Astrocyte (in vitro differentiated cells and primary cell): ENCODE measurements at regions not wholly inside any gene's neighbourhood (a gene's known extent, or its start where the extent isn't known, plus 50 kb on each side); places are given as distances from the start of the nearest gene placed in this dataset.
A peak's percentile ranks its signal among the peaks of the same experiment; 100 is the strongest.

Source experiments
- DNase-seq: peaks from one replicate; pipeline ENCODE4 v3.0.0-alpha.2; 2010; ENCODE audit warnings: low read depth
- FAIRE-seq: peaks from 2 replicates; lab custom pipeline; 2011; peaks lifted over from hg19 to GRCh38; lab: Jason Lieb, UNC
- H2AFZ ChIP-seq: 2 replicates; pipeline ENCODE4 v1.6.0; 2012; ENCODE audit warnings: low read depth, low read length, inconsistent platforms
- H3K27ac ChIP-seq: 2 replicates; pipeline ENCODE4 v1.5.1; 2011; ENCODE audit warnings: low read depth, low read length, inconsistent platforms
- H3K27me3 ChIP-seq: 2 replicates; pipeline ENCODE4 v1.6.0; 2011; ENCODE audit warnings: low read length, inconsistent platforms; ENCODE audit not compliant: insufficient read depth
- H3K36me3 ChIP-seq: 2 replicates; pipeline ENCODE4 v1.5.1; 2011; ENCODE audit warnings: low read length, inconsistent platforms; ENCODE audit not compliant: insufficient read depth
- H3K4me1 ChIP-seq: 2 replicates; pipeline ENCODE4 v1.5.1; 2011; ENCODE audit warnings: low read length, inconsistent platforms; ENCODE audit not compliant: insufficient read depth
- H3K4me2 ChIP-seq: 2 replicates; pipeline ENCODE4 v1.6.0; 2012; ENCODE audit warnings: low read length, inconsistent platforms
- H3K4me3 ChIP-seq: 2 replicates; pipeline ENCODE4 v1.5.1; 2011; ENCODE audit warnings: low read depth, mild to moderate bottlenecking, low read length, inconsistent platforms; ENCODE audit not compliant: insufficient read depth
- H3K79me2 ChIP-seq: 2 replicates; pipeline ENCODE4 v1.6.0; 2012; ENCODE audit warnings: mild to moderate bottlenecking, low read length, inconsistent platforms; ENCODE audit not compliant: insufficient read depth
- H3K9ac ChIP-seq: 2 replicates; pipeline ENCODE4 v1.6.0; 2012; ENCODE audit warnings: mild to moderate bottlenecking, low read length, inconsistent platforms
- H3K9me3 ChIP-seq: 2 replicates; pipeline ENCODE4 v1.5.1; 2012; ENCODE audit warnings: low read depth, mild to moderate bottlenecking, low read length, inconsistent platforms; ENCODE audit not compliant: insufficient read depth
- H4K20me1 ChIP-seq: 2 replicates; pipeline ENCODE4 v1.6.0; 2012; ENCODE audit warnings: low read length, inconsistent platforms; ENCODE audit not compliant: insufficient read depth
- H3K27ac Mint-ChIP-seq: one replicate; pipeline ENCODE4 v1.8.0; 2021; ENCODE audit warnings: mild to moderate bottlenecking, mixed read lengths; ENCODE audit not compliant: unreplicated experiment
- H3K27me3 Mint-ChIP-seq: one replicate; pipeline ENCODE4 v1.8.0; 2021; ENCODE audit warnings: low read depth, mixed read lengths; ENCODE audit not compliant: unreplicated experiment
- H3K36me3 Mint-ChIP-seq: one replicate; pipeline ENCODE4 v1.8.0; 2021; ENCODE audit warnings: low read depth, mixed read lengths; ENCODE audit not compliant: unreplicated experiment
- H3K4me1 Mint-ChIP-seq: one replicate; pipeline ENCODE4 v1.8.0; 2021; ENCODE audit warnings: low read depth, mixed read lengths; ENCODE audit not compliant: unreplicated experiment
- H3K4me3 Mint-ChIP-seq: one replicate; pipeline ENCODE4 v1.8.0; 2021; ENCODE audit warnings: mild to moderate bottlenecking, moderate library complexity, mixed read lengths; ENCODE audit not compliant: unreplicated experiment
- H3K9me3 Mint-ChIP-seq: one replicate; pipeline ENCODE4 v1.8.0; 2021; ENCODE audit warnings: mild to moderate bottlenecking, mixed read lengths; ENCODE audit not compliant: unreplicated experiment
- EZH2 ChIP-seq: IDR thresholded peaks from 2 replicates; pipeline ENCODE4 v1.6.1; 2012; ENCODE audit warnings: mild to moderate bottlenecking, low read length, inconsistent platforms; ENCODE audit not compliant: insufficient read depth
- TF ChIP-seq, protein P1 (sequence below): IDR thresholded peaks from 2 replicates; pipeline ENCODE4 v1.5.1; 2011; ENCODE audit warnings: low read depth, mild to moderate bottlenecking, inconsistent platforms, low read length, moderate library complexity; ENCODE audit not compliant: insufficient read depth

DNA sequence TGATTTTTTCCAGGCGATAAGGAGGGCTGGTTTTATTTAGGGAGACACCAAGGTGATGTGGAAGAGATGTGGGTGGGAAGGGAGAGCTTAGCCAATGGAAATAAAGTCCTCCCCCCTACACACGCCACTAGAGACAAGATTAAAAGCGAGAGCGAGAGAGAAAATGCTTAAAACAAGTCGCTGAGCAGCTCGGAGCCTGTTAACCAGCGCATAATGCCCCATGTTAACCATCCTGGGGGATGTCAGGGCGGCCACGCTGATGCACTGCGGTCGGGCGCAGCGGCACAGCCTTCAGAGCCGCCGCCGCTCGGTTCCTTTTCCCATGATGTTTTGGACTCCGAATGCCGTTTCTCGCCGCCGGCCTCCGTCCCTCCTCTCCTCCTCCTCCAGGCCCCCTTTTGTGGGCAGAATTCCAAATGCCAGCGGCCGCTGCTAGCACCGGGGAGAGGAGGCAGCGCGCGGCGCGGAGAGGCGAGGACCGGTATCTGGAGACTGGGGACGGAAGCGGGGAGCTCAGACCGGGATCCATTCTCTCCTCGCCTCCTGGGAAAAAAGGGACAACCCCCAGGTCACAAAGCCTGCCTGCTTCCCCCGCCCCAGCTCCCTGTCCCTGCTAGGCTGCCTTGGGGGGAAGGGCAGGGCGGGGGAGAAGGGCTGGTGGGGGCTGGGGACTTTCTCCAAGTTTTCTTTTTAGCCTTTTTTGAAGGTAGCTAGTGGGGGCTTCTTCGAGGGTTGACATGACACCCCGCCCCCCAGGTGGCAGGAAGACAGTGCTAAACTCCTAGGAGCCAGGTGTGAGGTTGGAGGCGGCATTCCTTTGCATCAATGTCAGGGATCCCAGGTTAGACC lies 98.1 kb upstream of the CCL2 start:
- Mint-ChIP-seq H3K4me1 (peaks cover 11% of the 10 kb centered on the region), H3K27ac (no peak overlapping the region), H3K4me3 (peak overlapping the region; percentile 84), H3K9me3 (peaks cover 3% of the 10 kb centered on the region), H3K27me3 (peaks cover 80% of the 10 kb centered on the region), H3K36me3 (peaks cover 2% of the 10 kb centered on the region)
- no peaks in the 10 kb centered on the region for H4K20me1 ChIP-seq
- no peak for FAIRE-seq
- no peaks in the 10 kb centered on the region for H3K79me2 ChIP-seq
- no peak for DNase-seq
- peak overlapping the region; percentile 73 for H3K4me2 ChIP-seq
- H3K9me3 ChIP-seq: peaks cover 5% of the 10 kb centered on the region
- H3K36me3 ChIP-seq: no peaks in the 10 kb centered on the region
- no peak overlapping the region for H3K27ac ChIP-seq
- H3K4me3 ChIP-seq: peak overlapping the region; percentile 23
- peak; percentile 39 for TF ChIP-seq EZH2
- TF ChIP-seq, protein P1, sequence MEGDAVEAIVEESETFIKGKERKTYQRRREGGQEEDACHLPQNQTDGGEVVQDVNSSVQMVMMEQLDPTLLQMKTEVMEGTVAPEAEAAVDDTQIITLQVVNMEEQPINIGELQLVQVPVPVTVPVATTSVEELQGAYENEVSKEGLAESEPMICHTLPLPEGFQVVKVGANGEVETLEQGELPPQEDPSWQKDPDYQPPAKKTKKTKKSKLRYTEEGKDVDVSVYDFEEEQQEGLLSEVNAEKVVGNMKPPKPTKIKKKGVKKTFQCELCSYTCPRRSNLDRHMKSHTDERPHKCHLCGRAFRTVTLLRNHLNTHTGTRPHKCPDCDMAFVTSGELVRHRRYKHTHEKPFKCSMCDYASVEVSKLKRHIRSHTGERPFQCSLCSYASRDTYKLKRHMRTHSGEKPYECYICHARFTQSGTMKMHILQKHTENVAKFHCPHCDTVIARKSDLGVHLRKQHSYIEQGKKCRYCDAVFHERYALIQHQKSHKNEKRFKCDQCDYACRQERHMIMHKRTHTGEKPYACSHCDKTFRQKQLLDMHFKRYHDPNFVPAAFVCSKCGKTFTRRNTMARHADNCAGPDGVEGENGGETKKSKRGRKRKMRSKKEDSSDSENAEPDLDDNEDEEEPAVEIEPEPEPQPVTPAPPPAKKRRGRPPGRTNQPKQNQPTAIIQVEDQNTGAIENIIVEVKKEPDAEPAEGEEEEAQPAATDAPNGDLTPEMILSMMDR: no peak
- H3K4me1 ChIP-seq: peaks cover 3% of the 10 kb centered on the region
- H3K9ac ChIP-seq: no peak overlapping the region
- H3K27me3 ChIP-seq: peaks cover 23% of the 10 kb centered on the region
- H2AFZ ChIP-seq: peak overlapping the region; percentile 69

DNA sequence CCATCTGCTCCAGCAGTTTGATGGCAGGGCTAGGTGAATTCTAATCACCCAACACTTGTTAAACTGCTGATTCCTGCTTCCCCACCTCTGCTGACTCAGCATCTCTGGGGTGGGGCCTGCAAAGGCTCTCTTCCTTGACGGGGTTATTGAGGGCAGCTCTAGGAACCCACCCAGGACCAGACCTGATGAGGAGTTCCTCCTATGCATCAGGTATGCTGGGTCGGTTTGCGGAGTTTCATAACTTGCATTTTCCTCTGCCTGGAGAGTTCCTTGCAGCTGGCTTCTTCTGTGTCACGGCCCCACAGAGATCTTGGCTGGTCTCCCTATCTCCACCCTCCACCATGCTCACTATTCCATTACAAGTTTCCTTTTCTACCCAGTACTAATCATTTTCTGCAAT lies 93.4 kb upstream of the CCL2 start:
- Histone ChIP-seq H3K79me2 (no peaks in the 10 kb centered on the region), H3K4me3 (no peak overlapping the region), H3K36me3 (no peaks in the 10 kb centered on the region), H3K27me3 (peaks cover 22% of the 10 kb centered on the region), H3K4me1 (peaks cover 1% of the 10 kb centered on the region), H3K9me3 (peaks cover 5% of the 10 kb centered on the region), H3K9ac (no peak overlapping the region), H2AFZ (no peak overlapping the region), H3K27ac (no peak overlapping the region), H4K20me1 (no peaks in the 10 kb centered on the region), H3K4me2 (no peak overlapping the region)
- FAIRE-seq (no peak), DNase-seq (no peak)
- Mint-ChIP-seq H3K36me3 (no peaks in the 10 kb centered on the region), H3K4me3 (no peak overlapping the region), H3K4me1 (peaks cover under 1% of the 10 kb centered on the region), H3K27me3 (peaks cover 57% of the 10 kb centered on the region), H3K9me3 (peaks cover 3% of the 10 kb centered on the region), H3K27ac (no peak overlapping the region)
- TF ChIP-seq EZH2: no peak
- TF ChIP-seq, protein P1: no peak

DNA sequence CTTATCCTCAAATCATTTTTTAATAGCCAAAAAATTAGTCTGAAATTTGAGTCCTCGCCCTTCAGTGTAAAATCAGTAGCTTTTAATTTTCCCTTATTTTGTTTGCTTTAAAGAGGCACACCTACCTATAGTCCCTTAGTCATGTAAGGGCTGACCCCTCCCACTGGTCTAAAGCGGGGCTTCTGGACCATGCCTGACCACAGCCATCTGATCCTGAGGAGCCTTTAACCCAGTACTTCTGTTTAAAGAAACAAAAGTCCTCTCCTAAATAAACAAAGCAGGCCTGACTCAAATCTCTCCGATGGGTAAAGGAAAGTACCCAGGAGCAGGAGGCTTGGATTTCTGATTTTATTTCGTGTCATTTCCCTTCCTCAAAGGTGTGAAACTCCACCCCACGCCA lies 92.0 kb upstream of the CCL2 start:
- Histone ChIP-seq H3K4me3 (no peak overlapping the region), H3K27me3 (peaks cover 17% of the 10 kb centered on the region), H3K9ac (no peak overlapping the region), H3K9me3 (peaks cover 5% of the 10 kb centered on the region), H3K4me2 (no peak overlapping the region), H3K27ac (no peak overlapping the region), H2AFZ (no peak overlapping the region), H4K20me1 (no peaks in the 10 kb centered on the region), H3K4me1 (no peaks in the 10 kb centered on the region), H3K36me3 (no peaks in the 10 kb centered on the region), H3K79me2 (no peaks in the 10 kb centered on the region)
- no peak overlapping the region for H3K4me3 Mint-ChIP-seq
- no peaks in the 10 kb centered on the region for H3K4me1 Mint-ChIP-seq
- FAIRE-seq (no peak), DNase-seq (no peak)
- peaks cover 3% of the 10 kb centered on the region for H3K9me3 Mint-ChIP-seq
- no peak for TF ChIP-seq EZH2
- TF ChIP-seq, protein P1: no peak
- no peak overlapping the region for H3K27ac Mint-ChIP-seq
- peaks cover 47% of the 10 kb centered on the region for H3K27me3 Mint-ChIP-seq
- no peaks in the 10 kb centered on the region for H3K36me3 Mint-ChIP-seq
